GM23338 (cell line): ENCODE measurements at regions not wholly inside any gene's neighbourhood (a gene's known extent, or its start where the extent isn't known, plus 50 kb on each side); places are given as distances from the start of the nearest gene placed in this dataset.

Experiments
- ATAC-seq: fragments of 200-7000 bp; cut with Tn5 transposase; 3 replicates; pipeline ENCODE4 v1.9.1; 2020
- DNase-seq: peaks from one replicate; pipeline ENCODE4 v3.0.0-alpha.2; 2015; ENCODE audit warnings: low spot score
- H2AFZ ChIP-seq: fragments of 200-600 bp; sonication (generic); 2 replicates; pipeline ENCODE4 v1.8.0; 2016; ENCODE audit warnings: antibody characterized with exemption, mild to moderate bottlenecking, moderate library complexity
- H3F3A ChIP-seq: fragments of 200-600 bp; sonication (generic); replicated peaks from 2 replicates; pipeline ENCODE4 v1.8.0; 2017; ENCODE audit warnings: antibody characterized with exemption, mixed run types, low read depth
- H3K27ac ChIP-seq: fragments of 200-600 bp; sonication (generic); 2 replicates; pipeline ENCODE4 v1.6.1; 2016; ENCODE audit warnings: low read depth
- H3K27me3 ChIP-seq: fragments of 200-600 bp; sonication (generic); 2 replicates; pipeline ENCODE4 v1.8.0; 2016; ENCODE audit warnings: mild to moderate bottlenecking, mixed run types, moderate library complexity; ENCODE audit not compliant: insufficient read depth
- H3K36me3 ChIP-seq: fragments of 200-600 bp; sonication (generic); 2 replicates; pipeline ENCODE4 v1.8.0; 2016; ENCODE audit warnings: mild to moderate bottlenecking; ENCODE audit not compliant: insufficient read depth
- H3K4me1 ChIP-seq: fragments of 200-600 bp; sonication (generic); 2 replicates; pipeline ENCODE4 v1.8.0; 2016; ENCODE audit warnings: mild to moderate bottlenecking, moderate library complexity; ENCODE audit not compliant: insufficient read depth
- H3K4me2 ChIP-seq: fragments of 200-600 bp; sonication (generic); 2 replicates; pipeline ENCODE4 v1.7.1; 2017; ENCODE audit warnings: mixed run types
- H3K4me3 ChIP-seq: fragments of 200-600 bp; sonication (generic); 2 replicates; pipeline ENCODE4 v1.6.1; 2016; ENCODE audit warnings: mixed run types
- H3K79me2 ChIP-seq: fragments of 200-600 bp; sonication (generic); replicated peaks from 2 replicates; pipeline ENCODE4 v1.8.0; 2017; ENCODE audit warnings: mild to moderate bottlenecking; ENCODE audit not compliant: insufficient read depth
- H3K9me2 ChIP-seq: fragments of 200-600 bp; sonication (generic); 2 replicates; pipeline ENCODE4 v1.8.0; 2017; ENCODE audit not compliant: insufficient read depth
- H4K20me1 ChIP-seq: fragments of 200-600 bp; sonication (generic); replicated peaks from 2 replicates; pipeline ENCODE4 v1.8.0; 2017; ENCODE audit warnings: mild to moderate bottlenecking; ENCODE audit not compliant: insufficient read depth
- H3K27ac Mint-ChIP-seq: 2 replicates; pipeline ENCODE4 v1.8.0; 2020; ENCODE audit warnings: inconsistent platforms, mild to moderate bottlenecking, moderate library complexity, mixed read lengths
- H3K27me3 Mint-ChIP-seq: 3 replicates; pipeline ENCODE4 v1.8.0; 2022; ENCODE audit warnings: low read depth, mild to moderate bottlenecking, moderate library complexity, mixed read lengths, inconsistent platforms; ENCODE audit not compliant: insufficient read depth, poor library complexity
- H3K36me3 Mint-ChIP-seq: 3 replicates; pipeline ENCODE4 v1.8.0; 2021; ENCODE audit warnings: low read depth, mild to moderate bottlenecking, inconsistent platforms, moderate library complexity, mixed read lengths
- H3K4me1 Mint-ChIP-seq: 3 replicates; pipeline ENCODE4 v1.8.0; 2020; ENCODE audit warnings: mild to moderate bottlenecking, inconsistent platforms, mixed read lengths
- H3K4me3 Mint-ChIP-seq: 3 replicates; pipeline ENCODE4 v1.8.0; 2021; ENCODE audit warnings: moderate library complexity, mild to moderate bottlenecking, inconsistent platforms, mixed read lengths
- H3K9me3 Mint-ChIP-seq: 3 replicates; pipeline ENCODE4 v1.8.0; 2020; ENCODE audit warnings: moderate library complexity, mild to moderate bottlenecking, inconsistent platforms, mixed read lengths
- CREB1 ChIP-seq: fragments of 250-450 bp; sonication (Bioruptor Pico); IDR thresholded peaks from 2 replicates; pipeline ENCODE4 v1.5.0; 2020; ENCODE audit warnings: low read depth, mild to moderate bottlenecking, moderate library complexity
- CTCF ChIP-seq, 2 experiments: fragments of 200-600 bp in 1 of 2; sonication (generic) in 1 of 2; conservative IDR thresholded peaks; 2 replicates each; pipeline versions ENCODE4 v1.5.1 to v1.6.1; 2016 to 2017; ENCODE audit warnings: antibody characterized with exemption in 2 of 2, low read depth in 2 of 2, mild to moderate bottlenecking in 2 of 2, moderate library complexity in 1 of 2
- ETS1 ChIP-seq: IDR thresholded peaks from 2 replicates; pipeline ENCODE4 v1.6.1; 2016; ENCODE audit warnings: antibody characterized with exemption
- EZH2 ChIP-seq: fragments of 200-600 bp; sonication (generic); IDR thresholded peaks from one replicate; pipeline ENCODE4 v1.8.0; 2017; ENCODE audit warnings: antibody characterized with exemption, mild to moderate bottlenecking, low read depth; ENCODE audit not compliant: unreplicated experiment
- JUNB ChIP-seq: IDR thresholded peaks from one replicate; pipeline ENCODE4 v1.6.1; 2016; ENCODE audit warnings: antibody characterized with exemption; ENCODE audit not compliant: unreplicated experiment
- NANOG ChIP-seq: IDR thresholded peaks from 2 replicates; pipeline ENCODE4 v1.6.1; 2016; ENCODE audit warnings: antibody characterized with exemption, borderline replicate concordance
- POLR2AphosphoS5 ChIP-seq: IDR thresholded peaks from 2 replicates; pipeline ENCODE4 v1.6.1; 2016; ENCODE audit warnings: antibody characterized with exemption, low read depth
- STAT1 ChIP-seq: IDR thresholded peaks from one replicate; pipeline ENCODE4 v1.6.1; 2016; ENCODE audit warnings: antibody characterized with exemption; ENCODE audit not compliant: unreplicated experiment
- ZNF331 ChIP-seq: fragments of 250-450 bp; sonication (Bioruptor Pico); IDR thresholded peaks from 2 replicates; pipeline ENCODE4 v1.5.0; 2020; ENCODE audit warnings: low read depth, mild to moderate bottlenecking, moderate library complexity
- ZNF462 ChIP-seq: fragments of 250-450 bp; sonication (Bioruptor Pico); IDR thresholded peaks from 2 replicates; pipeline ENCODE4 v1.5.0; 2020; ENCODE audit warnings: mild to moderate bottlenecking, moderate library complexity

- Histone ChIP-seq H3K4me1 (peaks cover 46% of the 10 kb centered on the region), H3K9me2 (no peaks in the 10 kb centered on the region), H3K27ac (peak overlapping the region; percentile 67; the same call in 1 of the 2 replicates), H3K4me3 (no peak overlapping the region), H3F3A (no peaks in the 10 kb centered on the region), H2AFZ (peak overlapping the region; percentile 80; the same call in 1 of the 2 replicates), H3K27me3 (no peaks in the 10 kb centered on the region), H4K20me1 (no peaks in the 10 kb centered on the region), H3K36me3 (no peaks in the 10 kb centered on the region), H3K79me2 (no peaks in the 10 kb centered on the region), H3K4me2 (no peak overlapping the region)
- DNase-seq (no peak), ATAC-seq (no peak)
- Mint-ChIP-seq H3K27me3 (peaks cover 11% of the 10 kb centered on the region), H3K4me3 (no peak overlapping the region), H3K27ac (peak overlapping the region; percentile 58; the same call in 1 of the 2 replicates), H3K4me1 (peaks cover 49% of the 10 kb centered on the region), H3K36me3 (no peaks in the 10 kb centered on the region; the same call in 2 of the 3 replicates), H3K9me3 (no peaks in the 10 kb centered on the region)
- TF ChIP-seq CREB1 (CRISPR knock-in tag) (no peak), CTCF (conservative IDR thresholded peaks at IDR 0.05; ENCODE audit: low read depth in 2 of 2) (no peak), EZH2 (no peak), ZNF462 (CRISPR knock-in tag) (no peak), ETS1 (no peak), POLR2AphosphoS5 (no peak), ZNF331 (no peak), STAT1 (no peak), NANOG (no peak), JUNB (no peak)
These were observed 461.0 kb upstream of the HNRNPA3 start for GRCh38 chr2:176751314-176752227.
